Spinal cord (tissue), 9 donors: ENCODE measurements at regions not wholly inside any gene's neighbourhood (a gene's known extent, or its start where the extent isn't known, plus 50 kb on each side); places are given as distances from the start of the nearest gene placed in this dataset.
A peak's percentile ranks its signal among the peaks of the same experiment; 100 is the strongest.
"Not testable (repeated sequence)": the region's sequence is repeated elsewhere in the genome, so short reads cannot be mapped to it uniquely, and the experiment has no call there.

Source experiments
- DNase-seq, 6 donors: peaks; one replicate each; pipeline versions ENCODE4 v3.0.0 to v3.0.0-alpha.2; 2013 to 2015; ENCODE audit warnings: low spot score in 6 of 6, low read depth in 4 of 6
- H3K27ac ChIP-seq: one replicate; pipeline ENCODE4 v1.5.1; 2013; ENCODE audit warnings: low read depth, low read length, control low read depth
- H3K27me3 ChIP-seq: one replicate; pipeline ENCODE4 v1.6.1; 2013; ENCODE audit warnings: low read length; ENCODE audit not compliant: control insufficient read depth, insufficient read depth
- H3K36me3 ChIP-seq: one replicate; pipeline ENCODE4 v1.6.1; 2013; ENCODE audit warnings: low read length; ENCODE audit not compliant: control insufficient read depth, insufficient read depth
- H3K4me1 ChIP-seq: one replicate; pipeline ENCODE4 v1.6.1; 2013; ENCODE audit warnings: low read length; ENCODE audit not compliant: control insufficient read depth, insufficient read depth
- H3K4me3 ChIP-seq: one replicate; pipeline ENCODE4 v1.5.1; 2013; ENCODE audit warnings: low read depth, low read length, control low read depth
- H3K9me3 ChIP-seq: one replicate; pipeline ENCODE4 v1.6.1; 2013; ENCODE audit warnings: low read length; ENCODE audit not compliant: control insufficient read depth, insufficient read depth
- WGBS: methylation state at CpG from one replicate; pipeline ENCODE4 v1.1.5; 2013; ENCODE audit warnings: missing lambda C conversion rate; ENCODE audit not compliant: insufficient coverage; 5-methylcytosine and 5-hydroxymethylcytosine counted together
- donor health status: healthy.

GRCh38 chr1:101365186-101365585, 128.4 kb downstream of the S1PR1 start:
- Histone ChIP-seq H3K27me3 (no peaks in the 10 kb centered on the region), H3K27ac (no peak overlapping the region), H3K4me1 (no peaks in the 10 kb centered on the region), H3K9me3 (no peaks in the 10 kb centered on the region), H3K4me3 (no peak overlapping the region), H3K36me3 (no peaks in the 10 kb centered on the region)
- DNase-seq: no peak
- 69% methylated on average over 2 of the region's 3 CpGs for WGBS

GRCh38 chr1:101365878-101366277, 129.1 kb downstream of the S1PR1 start:
- no peak for DNase-seq
- no peaks in the 10 kb centered on the region for H3K9me3 ChIP-seq
- 100% methylated on average over 1 of the region's 2 CpGs for WGBS

GRCh38 chr1:101366513-101367215, 129.8 kb downstream of the S1PR1 start:
- no peak overlapping the region for H3K27ac ChIP-seq
- no peak for DNase-seq
- no peak overlapping the region for H3K4me3 ChIP-seq
- no peaks in the 10 kb centered on the region for H3K27me3 ChIP-seq
- no peaks in the 10 kb centered on the region for H3K4me1 ChIP-seq
- no peaks in the 10 kb centered on the region for H3K36me3 ChIP-seq
- H3K9me3 ChIP-seq: no peaks in the 10 kb centered on the region

More at GRCh38 chr1:101365878-101366277, 129.1 kb downstream of the S1PR1 start:
- Histone ChIP-seq H3K4me3 (no peak overlapping the region), H3K27ac (no peak overlapping the region), H3K36me3 (no peaks in the 10 kb centered on the region), H3K4me1 (no peaks in the 10 kb centered on the region), H3K27me3 (no peaks in the 10 kb centered on the region)

GRCh38 chr1:101367630-101368029, 130.8 kb downstream of the S1PR1 start:
- Histone ChIP-seq H3K4me3 (no peak overlapping the region), H3K27ac (no peak overlapping the region), H3K4me1 (no peaks in the 10 kb centered on the region), H3K36me3 (no peaks in the 10 kb centered on the region), H3K9me3 (no peaks in the 10 kb centered on the region), H3K27me3 (no peaks in the 10 kb centered on the region)
- WGBS: 45% methylated on average over 4 of the region's 5 CpGs
- DNase-seq: peak in 1 of 6 donors; percentile 10

GRCh38 chr1:101370488-101370887, 133.7 kb downstream of the S1PR1 start:
- Histone ChIP-seq H3K36me3 (no peaks in the 10 kb centered on the region), H3K4me3 (no peak overlapping the region), H3K9me3 (peaks cover 4% of the 10 kb centered on the region), H3K27ac (no peak overlapping the region), H3K27me3 (no peaks in the 10 kb centered on the region), H3K4me1 (no peaks in the 10 kb centered on the region)
- no CpG with 5 or more reads among the region's 3 CpGs for WGBS
- DNase-seq: no peak

- Histone ChIP-seq H3K9me3 (peaks cover 4% of the 10 kb centered on the region), H3K4me1 (no peaks in the 10 kb centered on the region), H3K27ac (no peak overlapping the region), H3K27me3 (no peaks in the 10 kb centered on the region), H3K36me3 (no peaks in the 10 kb centered on the region), H3K4me3 (no peak overlapping the region)
- no peak for DNase-seq
Measured at GRCh38 chr1:101371259-101371658, 134.4 kb downstream of the S1PR1 start.

GRCh38 chr1:101373570-101373969, 136.8 kb downstream of the S1PR1 start:
- H3K4me1 ChIP-seq: no peaks in the 10 kb centered on the region
- H3K27ac ChIP-seq: no peak overlapping the region
- no peaks in the 10 kb centered on the region for H3K27me3 ChIP-seq
- H3K9me3 ChIP-seq: peaks cover 4% of the 10 kb centered on the region
- H3K4me3 ChIP-seq: no peak overlapping the region
- H3K36me3 ChIP-seq: no peaks in the 10 kb centered on the region
- DNase-seq: no peak

- H3K27ac ChIP-seq, H3K9me3 ChIP-seq, H3K4me1 ChIP-seq, DNase-seq, H3K36me3 ChIP-seq, H3K27me3 ChIP-seq, H3K4me3 ChIP-seq: not testable (repeated sequence)
- WGBS: no CpG with 5 or more reads among the region's 3 CpGs
Measured at GRCh38 chr1:101375448-101375847, 138.6 kb downstream of the S1PR1 start.

GRCh38 chr1:101376121-101377083, 139.6 kb downstream of the S1PR1 start:
- DNase-seq: no peak
- Histone ChIP-seq H3K27me3 (no peaks in the 10 kb centered on the region), H3K27ac (no peak overlapping the region), H3K4me1 (no peaks in the 10 kb centered on the region), H3K9me3 (peaks cover 4% of the 10 kb centered on the region), H3K4me3 (no peak overlapping the region), H3K36me3 (no peaks in the 10 kb centered on the region)
- WGBS: 84% methylated on average over 3 of the region's 8 CpGs
